HG03103 (cell line): ENCODE measurements at regions not wholly inside any gene's neighbourhood (a gene's known extent, or its start where the extent isn't known, plus 50 kb on each side); places are given as distances from the start of the nearest gene placed in this dataset.
"Not testable (repeated sequence)": the region's sequence is repeated elsewhere in the genome, so short reads cannot be mapped to it uniquely, and the experiment has no call there.

Experiments
- ATAC-seq: cut with Tn5 transposase; IDR thresholded peaks from one replicate; pipeline ENCODE4 v1.9.1; 2021; ENCODE audit warnings: low read depth; ENCODE audit not compliant: unreplicated experiment

GRCh38 chr2:16104949-16105668, 164.8 kb downstream of the MYCN start:
- ATAC-seq = no peak

DNA sequence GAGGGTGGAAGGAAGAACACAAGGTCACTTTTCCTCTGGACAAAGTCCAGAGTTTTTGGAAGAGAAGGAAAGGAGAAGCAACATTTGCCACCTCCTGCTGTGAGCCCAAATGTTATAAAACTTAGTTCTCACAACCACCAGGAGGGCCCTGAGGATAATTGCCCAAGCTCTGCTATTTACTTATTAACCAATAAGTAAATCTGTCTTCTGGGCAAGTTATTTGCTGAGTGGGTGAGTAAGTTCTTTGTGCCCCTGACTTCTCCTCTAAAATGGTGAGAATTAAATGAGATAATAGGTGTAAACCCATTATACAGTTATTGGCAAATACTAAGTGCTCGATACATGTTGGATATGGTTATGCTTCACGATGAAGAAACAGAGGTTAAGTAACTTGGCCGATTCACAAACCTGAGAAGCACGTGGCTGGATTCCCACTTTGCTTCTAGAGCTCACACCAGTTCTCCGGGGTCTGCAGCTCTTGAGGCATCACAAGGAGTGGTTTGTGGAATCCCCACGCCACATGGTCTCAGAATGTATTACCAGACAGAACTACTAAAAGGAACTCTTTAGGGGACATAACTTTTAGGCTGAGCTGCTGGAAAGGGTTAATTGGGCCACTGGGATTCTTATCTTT, 164.1 kb downstream of the MYCN start:
- ATAC-seq = no peak

GRCh38 chr2:16103614-16104314, 163.4 kb downstream of the MYCN start:
- no peak for ATAC-seq

DNA sequence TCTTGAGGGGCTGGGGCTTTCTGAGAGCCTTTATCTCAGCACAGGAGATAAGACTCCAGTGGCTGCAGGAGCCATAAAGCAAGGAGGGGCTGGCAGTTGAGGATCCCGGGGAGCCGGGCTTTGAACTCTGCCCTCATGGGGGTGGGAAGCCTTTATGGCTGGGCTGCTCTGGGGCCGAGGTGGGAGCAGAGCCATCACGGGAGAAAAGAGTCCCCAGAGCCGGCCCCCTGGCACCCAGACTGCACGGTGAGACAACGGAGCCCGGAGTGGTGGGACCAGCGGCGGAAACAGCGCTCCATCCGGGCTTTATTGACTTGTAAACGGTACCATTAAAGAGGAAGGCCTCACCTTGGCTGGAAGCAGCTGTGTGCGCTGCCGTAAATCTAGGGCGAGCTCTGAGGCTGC, 162.6 kb downstream of the MYCN start:
- ATAC-seq = no peak

DNA sequence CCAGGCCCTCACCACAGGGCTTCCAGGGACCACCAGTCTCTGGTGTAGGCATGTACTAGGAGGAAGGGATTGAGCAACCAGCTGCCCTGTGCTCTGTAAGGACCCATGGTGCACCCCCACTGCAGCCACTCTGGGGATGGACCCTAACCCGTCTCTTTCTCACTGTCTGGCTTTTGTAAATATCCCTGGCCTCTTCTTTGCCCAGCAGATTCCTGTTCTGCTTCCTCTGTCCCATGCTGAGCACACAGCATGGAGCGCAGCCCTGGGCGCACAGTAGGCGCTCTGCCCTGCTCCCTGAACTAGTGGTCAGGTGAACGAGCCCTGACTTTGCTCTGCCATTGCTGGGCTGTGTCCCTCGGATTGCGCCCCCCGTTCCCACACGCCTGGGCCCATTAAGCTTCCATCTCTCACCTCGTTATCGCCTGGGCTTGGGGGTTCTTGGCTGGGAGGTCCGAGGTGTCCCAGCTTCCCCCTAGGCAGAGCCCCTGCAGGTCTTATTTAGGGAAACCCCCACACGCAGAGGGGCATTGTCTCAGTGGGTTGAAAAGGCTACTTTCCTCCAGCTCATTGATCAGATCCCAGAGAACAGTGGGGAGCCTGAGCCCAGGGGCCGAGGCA, 162.1 kb downstream of the MYCN start:
- no peak for ATAC-seq

GRCh38 chr2:16101196-16101595, 160.8 kb downstream of the MYCN start:
- ATAC-seq = no peak

GRCh38 chr2:16100006-16100405, 159.7 kb downstream of the MYCN start:
- ATAC-seq = no peak

- no peak for ATAC-seq
These were observed 159.0 kb downstream of the MYCN start for GRCh38 chr2:16099326-16099725.

DNA sequence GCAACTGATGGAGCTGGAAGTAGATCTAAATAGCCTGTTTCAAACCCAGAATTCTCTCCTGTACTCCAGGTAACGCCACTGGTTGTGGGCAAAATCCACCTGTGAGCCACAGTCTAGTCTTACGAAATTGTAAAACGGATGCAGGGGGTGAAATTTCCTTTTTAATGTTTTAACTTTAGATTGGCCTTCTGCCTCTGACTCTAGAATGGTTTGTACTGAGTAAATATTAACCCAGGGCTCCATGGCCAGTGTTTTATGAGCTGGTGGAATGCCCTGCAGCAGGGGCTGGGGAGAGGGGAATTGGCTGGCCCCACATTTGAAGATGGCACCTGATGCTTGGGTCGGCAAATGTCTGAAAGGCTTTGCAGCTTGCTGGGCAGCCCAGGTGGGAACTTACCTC, 156.6 kb downstream of the MYCN start:
- ATAC-seq = no peak

- not testable (repeated sequence) for ATAC-seq
These were observed 155.1 kb downstream of the MYCN start for GRCh38 chr2:16095483-16095882.

DNA sequence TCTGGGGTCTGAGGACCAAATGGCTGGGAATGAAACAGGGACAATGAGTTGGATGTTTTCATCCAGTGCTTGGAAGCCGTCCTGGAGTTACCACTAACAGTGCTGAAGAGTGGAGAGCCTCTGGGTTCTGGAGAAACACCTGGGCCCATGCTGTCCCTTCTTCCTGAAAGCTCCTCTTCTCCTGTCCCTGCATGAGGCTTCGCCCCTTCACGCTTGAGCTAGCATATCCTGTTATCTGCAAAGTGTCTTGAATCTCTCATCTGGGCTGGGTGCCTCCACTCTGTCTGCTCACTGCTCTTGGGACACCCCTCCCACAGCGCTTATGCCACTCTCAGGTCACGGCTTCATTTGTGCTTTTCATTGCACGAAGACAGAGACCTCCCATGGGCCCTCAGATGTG, 154.5 kb downstream of the MYCN start:
- no peak for ATAC-seq

GRCh38 chr2:16093639-16094529, 153.5 kb downstream of the MYCN start:
- ATAC-seq = no peak

DNA sequence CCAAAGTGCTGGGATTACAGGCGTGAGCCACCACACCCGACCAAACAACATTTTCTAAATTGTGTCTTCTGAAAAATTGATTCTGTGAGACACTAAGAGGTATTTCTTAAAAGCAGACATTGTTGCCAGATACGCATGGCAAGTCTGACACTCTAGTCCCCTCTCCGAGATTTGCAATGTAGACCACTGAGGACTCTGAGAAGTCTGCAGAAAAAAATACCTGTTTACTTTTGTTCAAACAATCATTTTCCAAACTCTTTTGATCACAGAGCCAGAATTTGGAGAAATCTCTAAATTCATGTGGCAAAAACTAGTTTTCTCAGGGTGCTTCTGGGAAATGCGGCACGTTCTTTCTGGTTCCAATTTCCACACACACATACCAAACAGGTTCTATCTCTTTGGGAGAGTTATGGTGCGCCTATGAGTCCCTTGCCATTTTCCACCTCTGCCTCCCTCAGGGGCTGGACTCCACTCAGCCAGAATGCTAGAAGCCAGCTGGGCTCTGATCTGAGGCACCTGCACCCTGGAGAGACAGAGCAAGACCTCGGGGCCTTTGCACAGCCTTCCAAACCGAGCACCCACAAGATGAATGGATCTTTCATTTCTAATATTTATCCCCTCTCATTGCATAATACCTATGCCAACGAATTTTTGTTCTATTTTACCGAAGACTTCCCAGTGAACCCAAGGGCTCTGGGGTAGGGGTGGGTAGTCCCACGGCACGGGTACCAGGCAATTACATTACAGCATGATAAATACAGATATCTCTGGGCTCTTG, 152.7 kb downstream of the MYCN start:
- no peak for ATAC-seq

DNA sequence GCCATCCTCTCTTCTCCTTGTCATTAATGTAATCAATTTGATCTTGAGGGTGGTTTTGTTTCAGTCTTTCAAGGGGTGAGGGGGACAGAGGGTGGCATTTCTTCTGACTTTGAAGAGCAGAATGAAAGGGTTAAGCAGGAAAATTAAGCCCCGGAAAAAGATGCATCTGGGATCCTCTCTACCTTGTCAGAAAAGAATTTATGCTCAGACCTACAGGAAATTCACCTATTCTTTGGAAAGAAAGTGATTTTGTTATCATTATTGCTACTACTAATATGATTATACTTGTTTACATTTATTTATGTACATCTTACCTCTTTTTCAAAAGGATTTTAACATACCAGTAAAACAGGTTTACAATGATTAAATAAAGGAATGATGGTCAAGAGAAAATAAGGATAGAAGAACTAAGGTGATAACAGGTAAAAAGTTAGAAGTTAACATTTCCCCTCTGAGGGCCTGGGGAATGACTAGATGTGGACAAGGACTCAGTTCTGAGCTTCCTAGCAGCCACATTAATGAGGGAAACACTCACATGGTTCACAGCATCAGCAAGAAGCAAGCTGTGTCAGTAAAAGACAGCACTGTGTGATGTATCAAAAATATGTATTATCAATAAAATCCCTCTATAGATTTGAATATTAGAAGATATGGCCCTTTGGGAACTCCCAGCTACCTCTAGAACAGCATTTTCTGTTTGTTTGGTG, 151.4 kb downstream of the MYCN start:
- no peak for ATAC-seq

- no peak for ATAC-seq
These were observed 150.6 kb downstream of the MYCN start for GRCh38 chr2:16090650-16091575.

DNA sequence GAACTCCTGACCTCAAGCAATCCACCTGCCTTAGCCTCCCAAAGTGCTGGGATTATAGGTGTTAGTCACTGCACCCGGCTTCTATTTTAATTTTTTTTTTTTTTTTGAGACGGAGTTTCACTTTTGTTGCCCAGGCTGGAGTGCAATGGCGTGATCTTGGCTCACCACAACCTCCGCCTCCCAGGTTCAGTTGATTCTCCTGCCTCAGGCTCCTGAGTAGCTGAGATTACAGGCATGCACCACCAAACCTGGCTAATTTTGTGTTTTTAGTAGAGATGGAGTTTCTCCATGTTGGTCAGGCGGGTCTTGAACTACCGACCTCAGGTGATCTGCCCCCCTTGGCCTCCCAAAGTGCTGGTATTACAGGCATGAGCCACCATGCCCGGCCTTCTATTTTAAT, 149.1 kb downstream of the MYCN start:
- not testable (repeated sequence) for ATAC-seq

GRCh38 chr2:16088802-16089112, 148.4 kb downstream of the MYCN start:
- ATAC-seq = no peak
